ENCODE measurements at regions not wholly inside any gene's neighbourhood (a gene's known extent, or its start where the extent isn't known, plus 50 kb on each side); places are given as distances from the start of the nearest gene placed in this dataset.

DNA sequence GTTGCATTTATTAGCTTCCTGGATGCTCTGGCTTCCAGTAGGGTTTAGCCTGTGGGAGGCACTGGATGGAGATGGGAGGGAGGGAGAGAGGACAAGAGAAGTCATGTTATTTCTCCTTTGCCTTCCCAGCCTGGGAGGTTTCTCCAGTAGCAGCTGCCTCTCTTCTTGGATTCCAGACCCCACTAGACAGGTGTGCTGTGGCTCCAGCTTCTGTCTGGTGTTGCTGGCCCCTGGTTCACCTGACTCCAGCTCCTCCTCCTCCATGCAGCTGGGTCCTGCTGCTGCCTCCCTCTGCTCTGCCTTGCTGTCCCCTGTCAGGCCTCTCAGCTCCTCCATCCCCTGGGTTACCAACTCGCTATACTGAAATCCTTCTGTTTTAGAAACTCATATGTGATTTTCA lies 188.9 kb upstream of the TNP1 start:
- FAIRE-seq (no peak), DNase-seq (ENCODE audit: insufficient read length, low spot score) (no peak)
- TF ChIP-seq, protein P1, sequence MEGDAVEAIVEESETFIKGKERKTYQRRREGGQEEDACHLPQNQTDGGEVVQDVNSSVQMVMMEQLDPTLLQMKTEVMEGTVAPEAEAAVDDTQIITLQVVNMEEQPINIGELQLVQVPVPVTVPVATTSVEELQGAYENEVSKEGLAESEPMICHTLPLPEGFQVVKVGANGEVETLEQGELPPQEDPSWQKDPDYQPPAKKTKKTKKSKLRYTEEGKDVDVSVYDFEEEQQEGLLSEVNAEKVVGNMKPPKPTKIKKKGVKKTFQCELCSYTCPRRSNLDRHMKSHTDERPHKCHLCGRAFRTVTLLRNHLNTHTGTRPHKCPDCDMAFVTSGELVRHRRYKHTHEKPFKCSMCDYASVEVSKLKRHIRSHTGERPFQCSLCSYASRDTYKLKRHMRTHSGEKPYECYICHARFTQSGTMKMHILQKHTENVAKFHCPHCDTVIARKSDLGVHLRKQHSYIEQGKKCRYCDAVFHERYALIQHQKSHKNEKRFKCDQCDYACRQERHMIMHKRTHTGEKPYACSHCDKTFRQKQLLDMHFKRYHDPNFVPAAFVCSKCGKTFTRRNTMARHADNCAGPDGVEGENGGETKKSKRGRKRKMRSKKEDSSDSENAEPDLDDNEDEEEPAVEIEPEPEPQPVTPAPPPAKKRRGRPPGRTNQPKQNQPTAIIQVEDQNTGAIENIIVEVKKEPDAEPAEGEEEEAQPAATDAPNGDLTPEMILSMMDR (IDR thresholded peaks at IDR 0.05; ENCODE audit: insufficient read depth, missing control alignments) = no peak

DNA sequence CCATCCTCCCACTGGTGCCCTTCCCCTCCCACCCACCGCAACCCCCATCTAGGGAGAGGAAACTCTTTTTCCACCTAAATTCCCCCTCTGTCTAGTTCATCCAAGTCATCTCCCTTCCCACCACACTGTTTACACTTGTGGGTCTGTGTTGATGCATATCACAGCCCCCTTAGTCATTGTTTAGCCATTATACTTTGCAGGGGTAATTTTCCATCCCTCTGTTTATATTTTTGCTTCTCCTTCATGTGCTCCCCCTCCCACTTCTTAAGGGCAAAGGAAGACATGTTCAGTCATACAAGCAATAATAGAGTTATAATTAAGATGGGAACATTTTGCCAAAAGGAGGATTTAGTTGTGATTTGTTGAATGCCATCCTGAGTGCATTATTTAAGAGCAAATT lies 187.8 kb upstream of the TNP1 start:
- FAIRE-seq (no peak), DNase-seq (ENCODE audit: insufficient read length, low spot score) (no peak)

DNA sequence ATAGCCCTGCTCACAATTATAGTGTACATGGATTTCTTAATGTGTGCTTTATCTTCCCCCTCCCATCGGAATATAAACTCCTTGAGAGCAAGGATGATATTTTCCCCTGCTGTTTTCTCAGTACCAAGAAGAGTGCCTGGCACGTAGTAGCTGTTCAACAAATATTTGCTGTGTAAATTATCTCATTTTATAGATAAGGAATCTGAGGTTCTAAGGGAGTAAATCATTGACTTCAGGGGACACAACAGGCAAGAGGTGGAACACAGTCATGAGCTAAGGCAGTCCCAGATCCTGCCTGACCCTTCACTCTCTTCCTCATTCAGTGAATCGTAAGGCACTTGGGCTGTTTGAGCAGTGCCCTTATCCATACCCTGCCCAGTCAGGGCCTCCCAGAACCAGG lies 187.3 kb upstream of the TNP1 start:
- TF ChIP-seq, protein P1 (IDR thresholded peaks at IDR 0.05; ENCODE audit: insufficient read depth, missing control alignments) = no peak
- no peak for FAIRE-seq
- DNase-seq (ENCODE audit: insufficient read length, low spot score) = no peak

More for the DNA sequence above, 187.8 kb upstream of the TNP1 start:
- TF ChIP-seq, protein P1 (IDR thresholded peaks at IDR 0.05; ENCODE audit: insufficient read depth, missing control alignments) = no peak

DNA sequence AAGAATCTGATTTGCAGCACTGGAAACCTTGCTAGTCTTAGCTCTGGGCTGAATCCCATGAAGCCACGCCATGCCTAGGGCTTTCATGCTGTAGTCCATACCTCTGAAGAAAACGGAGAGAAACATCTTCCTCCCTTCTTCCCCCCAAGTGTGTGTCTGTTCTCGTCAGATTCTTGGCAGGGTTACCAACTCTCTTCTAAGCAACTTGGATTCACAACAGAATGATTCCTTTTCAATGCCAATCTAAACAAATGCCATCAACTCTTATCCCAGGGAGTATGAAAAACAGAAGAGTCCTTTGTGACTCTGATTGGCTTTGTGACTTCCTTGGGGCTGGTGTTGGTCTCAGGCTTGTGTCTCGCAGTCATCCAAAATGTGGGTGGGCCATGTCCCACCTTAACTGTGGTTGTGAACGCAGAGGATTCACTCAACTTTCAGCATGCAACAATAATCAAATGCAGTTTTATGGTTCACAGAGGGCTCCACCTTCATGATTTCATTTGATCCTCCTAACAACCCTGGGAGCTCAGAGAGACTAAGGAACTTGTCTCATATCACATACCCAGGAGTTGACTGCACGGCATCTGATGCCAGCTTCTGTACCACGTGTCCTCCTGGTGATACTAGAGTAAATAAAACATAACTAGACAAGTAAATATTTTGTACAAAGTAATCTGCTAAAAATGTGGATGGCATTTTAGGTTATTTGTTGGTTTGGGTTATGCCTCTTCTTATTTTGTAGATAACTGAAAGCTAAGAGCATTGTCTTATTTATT lies 186.0 kb upstream of the TNP1 start:
- FAIRE-seq (no peak), DNase-seq (ENCODE audit: insufficient read length, low spot score) (no peak)
- TF ChIP-seq, protein P1 (IDR thresholded peaks at IDR 0.05; ENCODE audit: insufficient read depth, missing control alignments) = no peak

DNA sequence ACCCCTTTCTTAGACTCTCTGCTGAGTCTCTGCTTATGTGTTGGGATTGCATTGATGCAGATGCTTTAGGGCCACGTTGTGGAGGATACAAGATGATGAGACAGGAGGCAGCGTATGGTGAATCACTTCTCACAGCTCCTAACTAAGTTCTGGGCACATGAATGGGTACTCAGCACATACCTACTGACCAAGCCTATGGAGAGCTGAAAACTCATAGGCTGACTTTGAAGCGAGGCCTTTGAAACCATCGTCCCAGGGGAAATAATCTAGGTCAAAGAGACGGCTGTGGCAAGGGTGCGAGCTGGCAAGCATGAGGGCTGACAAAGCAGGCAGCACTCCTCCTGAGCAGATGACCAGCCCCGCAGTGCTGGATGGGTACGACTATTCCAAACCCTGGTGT lies 180.2 kb upstream of the TNP1 start:
- TF ChIP-seq, protein P1 (IDR thresholded peaks at IDR 0.05; ENCODE audit: insufficient read depth, missing control alignments) = no peak
- no peak for FAIRE-seq

DNA sequence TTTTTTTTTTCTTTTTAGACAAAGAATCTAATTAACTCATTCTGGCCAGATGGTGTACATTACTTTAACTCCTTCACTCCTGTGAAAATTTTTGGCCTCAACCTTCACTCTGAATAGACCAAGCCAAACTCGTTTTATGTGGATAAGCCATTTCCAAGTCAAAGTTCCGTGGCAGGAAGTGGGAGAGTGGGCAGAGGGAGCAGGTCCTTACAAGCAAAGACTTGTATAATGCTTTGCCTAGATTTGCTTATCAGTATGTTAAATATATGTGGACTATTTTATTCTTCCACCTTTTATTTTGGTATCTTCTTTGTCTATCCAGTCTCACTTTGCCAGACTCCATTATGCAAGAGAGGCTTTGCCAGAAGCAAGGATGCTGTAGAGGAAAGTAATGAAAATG lies 178.1 kb upstream of the TNP1 start:
- TF ChIP-seq, protein P1 (IDR thresholded peaks at IDR 0.05; ENCODE audit: insufficient read depth, missing control alignments) = no peak
- FAIRE-seq (no peak), DNase-seq (ENCODE audit: insufficient read length, low spot score) (no peak)

More for the DNA sequence above, 180.2 kb upstream of the TNP1 start:
- DNase-seq (ENCODE audit: insufficient read length, low spot score) = no peak

DNA sequence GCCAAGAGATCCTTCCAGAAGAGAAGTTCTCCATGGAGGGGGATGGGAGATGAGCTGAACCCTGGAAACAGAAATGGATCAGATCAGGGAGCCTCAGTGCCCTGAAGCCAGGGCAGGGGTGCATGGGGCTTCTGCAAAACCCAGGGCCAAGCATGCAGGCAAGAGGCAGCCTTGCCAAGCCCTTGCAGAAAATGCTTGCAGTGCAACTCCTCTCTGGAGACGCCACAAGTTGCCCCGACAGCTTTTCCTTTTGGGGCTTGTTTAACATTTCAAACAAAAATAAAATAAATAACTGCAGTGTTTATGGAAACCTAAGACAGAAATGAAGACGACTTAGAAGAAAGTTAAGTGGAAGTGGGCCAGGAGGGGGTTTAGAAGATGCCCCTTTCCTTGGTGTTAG lies 177.5 kb upstream of the TNP1 start:
- TF ChIP-seq, protein P1 (IDR thresholded peaks at IDR 0.05; ENCODE audit: insufficient read depth, missing control alignments) = no peak
- DNase-seq (ENCODE audit: insufficient read length, low spot score) (no peak), FAIRE-seq (no peak)
